Mucosa of gallbladder (tissue), 1 donor: ENCODE measurements at regions not wholly inside any gene's neighbourhood (a gene's known extent, or its start where the extent isn't known, plus 50 kb on each side); places are given as distances from the start of the nearest gene placed in this dataset.

Source experiments
- DNase-seq: peaks from one replicate; pipeline ENCODE4 v3.0.0-alpha.2; 2020; ENCODE audit warnings: low spot score
- donor health status: DM: no; HTN: no; CAD: no.

GRCh38 chr10:129390726-129391125, 76.3 kb upstream of the MGMT start:
- no peak for DNase-seq

- DNase-seq, result no peak
Observed at GRCh38 chr10:129391464-129391863, 75.6 kb upstream of the MGMT start.

- no peak for DNase-seq
Observed at GRCh38 chr10:129392855-129393254, 74.2 kb upstream of the MGMT start.

GRCh38 chr10:129393812-129394211, 73.2 kb upstream of the MGMT start:
- DNase-seq, result no peak

- no peak for DNase-seq
Observed at GRCh38 chr10:129394518-129395328, 72.3 kb upstream of the MGMT start.

- DNase-seq, result no peak
Observed at GRCh38 chr10:129396021-129396722, 70.9 kb upstream of the MGMT start.

GRCh38 chr10:129397198-129397974, 69.7 kb upstream of the MGMT start:
- no peak for DNase-seq

- DNase-seq, result no peak
Observed at GRCh38 chr10:129398711-129399141, 68.3 kb upstream of the MGMT start.

- DNase-seq, result no peak
Observed at GRCh38 chr10:129400426-129400825, 66.6 kb upstream of the MGMT start.

GRCh38 chr10:129402459-129402858, 64.6 kb upstream of the MGMT start:
- DNase-seq, result no peak

- DNase-seq, result no peak
Observed at GRCh38 chr10:129404091-129404490, 63.0 kb upstream of the MGMT start.

- DNase-seq, result no peak
Observed at GRCh38 chr10:129405389-129405788, 61.7 kb upstream of the MGMT start.

- DNase-seq, result no peak
Observed at GRCh38 chr10:129410688-129411392, 56.2 kb upstream of the MGMT start.

GRCh38 chr10:129411393-129411705, 55.7 kb upstream of the MGMT start:
- DNase-seq, result no peak

GRCh38 chr10:129411772-129412171, 55.3 kb upstream of the MGMT start:
- no peak for DNase-seq

- DNase-seq, result no peak
Observed at GRCh38 chr10:129413024-129413423, 54.0 kb upstream of the MGMT start.

GRCh38 chr10:129415215-129416140, 51.6 kb upstream of the MGMT start:
- DNase-seq, result no peak

GRCh38 chr10:129416155-129416554, 50.9 kb upstream of the MGMT start:
- no peak for DNase-seq

GRCh38 chr10:129416956-129417765, 49.9 kb upstream of the MGMT start:
- DNase-seq, result no peak
